Calu3 (cell line): ENCODE measurements at regions not wholly inside any gene's neighbourhood (a gene's known extent, or its start where the extent isn't known, plus 50 kb on each side); places are given as distances from the start of the nearest gene placed in this dataset.

Source experiments
- BruUV-seq: library from RNA; stranded (reverse); fragments of 400-500 nt; replicated peaks from 2 replicates; lab custom pipeline; 2021; lab: Mats Ljungman, UMichigan
- CTCF ChIA-PET: fragments of 300-600 bp; sonication (Branson Sonifier 250); formaldehyde crosslinking; loops from one replicate; lab custom pipeline; 2022; ENCODE audit warnings: antibody characterized with exemption; lab: Charles Lee
- DNase-seq: peaks from one replicate; pipeline ENCODE4 v3.0.0; 2022
- H3K27ac Mint-ChIP-seq: one replicate; pipeline ENCODE4 v1.8.0; 2022; ENCODE audit warnings: mixed read lengths; ENCODE audit not compliant: unreplicated experiment
- H3K27me3 Mint-ChIP-seq: one replicate; pipeline ENCODE4 v1.8.0; 2022; ENCODE audit warnings: mixed read lengths; ENCODE audit not compliant: unreplicated experiment
- H3K36me3 Mint-ChIP-seq: one replicate; pipeline ENCODE4 v1.8.0; 2022; ENCODE audit warnings: mild to moderate bottlenecking, moderate library complexity, mixed read lengths; ENCODE audit not compliant: insufficient read depth, unreplicated experiment
- H3K4me1 Mint-ChIP-seq: one replicate; pipeline ENCODE4 v1.8.0; 2022; ENCODE audit warnings: mild to moderate bottlenecking, low read depth, mixed read lengths; ENCODE audit not compliant: unreplicated experiment
- H3K4me3 Mint-ChIP-seq: one replicate; pipeline ENCODE4 v1.8.0; 2022; ENCODE audit warnings: mild to moderate bottlenecking, low read depth, moderate library complexity, mixed read lengths; ENCODE audit not compliant: unreplicated experiment
- H3K9me3 Mint-ChIP-seq: one replicate; pipeline ENCODE4 v1.8.0; 2022; ENCODE audit warnings: low read depth, mixed read lengths; ENCODE audit not compliant: unreplicated experiment
- intact Hi-C: fragments of 100-400 bp; cut with micrococcal nuclease; formaldehyde crosslinking; loops from one replicate; pipeline ENCODE4 v1.10.0; 2022; ENCODE audit not compliant: unreplicated experiment
- TF ChIP-seq, protein P1 (sequence below): fragments of 200-600 bp; IDR thresholded peaks from one replicate; pipeline ENCODE4 v1.8.0; 2022; ENCODE audit warnings: antibody characterized with exemption; ENCODE audit not compliant: unreplicated experiment

DNA sequence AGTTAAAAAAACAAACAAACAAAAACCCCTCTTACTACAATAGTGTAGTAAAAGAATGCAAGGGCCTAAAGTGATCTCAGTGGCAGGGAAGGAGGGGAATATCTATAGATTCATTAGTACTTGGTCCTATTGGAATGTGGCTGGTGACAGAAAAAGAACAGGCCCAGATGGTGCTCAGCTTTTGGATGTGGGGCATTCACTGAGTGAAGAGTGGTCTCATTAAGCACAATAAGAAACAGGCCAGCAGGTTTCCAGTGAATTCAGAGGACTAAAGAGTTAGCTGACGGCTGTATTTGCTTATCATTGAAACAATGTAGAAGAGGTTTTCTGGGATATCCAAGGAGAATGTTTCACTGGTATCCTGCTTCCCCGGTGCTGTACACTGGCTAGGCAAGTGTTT is 243.8 kb upstream of the HHIP start:
- no peaks in the 10 kb centered on the region for H3K36me3 Mint-ChIP-seq
- no peaks in the 10 kb centered on the region for H3K27me3 Mint-ChIP-seq
- no peak overlapping the region for H3K27ac Mint-ChIP-seq
- no peaks in the 10 kb centered on the region for H3K9me3 Mint-ChIP-seq
- no peaks in the 10 kb centered on the region for H3K4me1 Mint-ChIP-seq
- no peak for DNase-seq
- no TSS peak for BruUV-seq
- TF ChIP-seq, protein P1, sequence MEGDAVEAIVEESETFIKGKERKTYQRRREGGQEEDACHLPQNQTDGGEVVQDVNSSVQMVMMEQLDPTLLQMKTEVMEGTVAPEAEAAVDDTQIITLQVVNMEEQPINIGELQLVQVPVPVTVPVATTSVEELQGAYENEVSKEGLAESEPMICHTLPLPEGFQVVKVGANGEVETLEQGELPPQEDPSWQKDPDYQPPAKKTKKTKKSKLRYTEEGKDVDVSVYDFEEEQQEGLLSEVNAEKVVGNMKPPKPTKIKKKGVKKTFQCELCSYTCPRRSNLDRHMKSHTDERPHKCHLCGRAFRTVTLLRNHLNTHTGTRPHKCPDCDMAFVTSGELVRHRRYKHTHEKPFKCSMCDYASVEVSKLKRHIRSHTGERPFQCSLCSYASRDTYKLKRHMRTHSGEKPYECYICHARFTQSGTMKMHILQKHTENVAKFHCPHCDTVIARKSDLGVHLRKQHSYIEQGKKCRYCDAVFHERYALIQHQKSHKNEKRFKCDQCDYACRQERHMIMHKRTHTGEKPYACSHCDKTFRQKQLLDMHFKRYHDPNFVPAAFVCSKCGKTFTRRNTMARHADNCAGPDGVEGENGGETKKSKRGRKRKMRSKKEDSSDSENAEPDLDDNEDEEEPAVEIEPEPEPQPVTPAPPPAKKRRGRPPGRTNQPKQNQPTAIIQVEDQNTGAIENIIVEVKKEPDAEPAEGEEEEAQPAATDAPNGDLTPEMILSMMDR: no peak
- CTCF ChIA-PET: no interaction called here
- no peak overlapping the region for H3K4me3 Mint-ChIP-seq
- intact Hi-C loops: no loop called here

DNA sequence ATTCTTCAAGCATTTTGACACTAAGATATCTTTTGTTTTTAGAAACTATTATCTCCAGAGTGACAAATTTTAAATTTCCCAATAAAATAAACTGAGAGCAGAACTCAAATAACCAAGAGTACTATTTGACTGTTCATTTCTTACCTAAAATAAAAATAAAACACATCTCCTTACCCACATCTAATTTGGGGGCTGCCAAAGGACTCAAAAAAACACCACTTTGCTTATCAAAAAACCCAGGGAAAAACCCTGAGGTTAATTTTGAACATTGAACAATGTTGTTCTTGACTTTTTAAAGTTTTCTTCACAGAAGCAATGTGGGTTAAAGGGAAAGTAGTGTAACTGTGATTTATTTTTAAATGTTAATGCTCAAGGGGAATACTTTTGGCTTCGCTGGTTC is 243.0 kb upstream of the HHIP start:
- no peaks in the 10 kb centered on the region for H3K9me3 Mint-ChIP-seq
- BruUV-seq: no TSS peak

DNA sequence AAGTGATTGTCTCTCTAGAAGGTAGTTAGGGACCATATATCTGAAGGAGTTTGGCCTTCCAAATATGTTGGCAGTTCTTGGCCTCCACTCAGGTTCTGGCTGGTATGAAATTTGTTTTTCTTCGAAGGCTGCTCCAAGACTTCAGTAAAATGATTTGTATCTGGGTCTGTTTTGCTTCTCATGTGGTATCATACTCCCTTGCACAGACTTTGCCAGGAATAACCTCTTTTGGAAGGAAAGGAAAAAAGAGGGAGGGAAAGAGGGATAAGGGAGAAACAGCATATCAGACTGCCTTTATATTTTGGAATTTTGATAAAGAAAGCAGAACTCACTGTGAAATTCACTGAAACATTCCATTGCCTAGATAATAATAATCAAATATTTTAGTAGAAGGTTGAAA is 242.1 kb upstream of the HHIP start:
- H3K4me3 Mint-ChIP-seq: no peak overlapping the region
- CTCF ChIA-PET: no interaction called here

More for the DNA sequence above, 243.0 kb upstream of the HHIP start:
- TF ChIP-seq, protein P1: no peak
- Mint-ChIP-seq H3K27me3 (no peaks in the 10 kb centered on the region), H3K4me3 (no peak overlapping the region), H3K27ac (no peak overlapping the region), H3K36me3 (no peaks in the 10 kb centered on the region), H3K4me1 (no peaks in the 10 kb centered on the region)
- intact Hi-C loops: no loop called here
- CTCF ChIA-PET: no interaction called here
- DNase-seq: no peak

DNA sequence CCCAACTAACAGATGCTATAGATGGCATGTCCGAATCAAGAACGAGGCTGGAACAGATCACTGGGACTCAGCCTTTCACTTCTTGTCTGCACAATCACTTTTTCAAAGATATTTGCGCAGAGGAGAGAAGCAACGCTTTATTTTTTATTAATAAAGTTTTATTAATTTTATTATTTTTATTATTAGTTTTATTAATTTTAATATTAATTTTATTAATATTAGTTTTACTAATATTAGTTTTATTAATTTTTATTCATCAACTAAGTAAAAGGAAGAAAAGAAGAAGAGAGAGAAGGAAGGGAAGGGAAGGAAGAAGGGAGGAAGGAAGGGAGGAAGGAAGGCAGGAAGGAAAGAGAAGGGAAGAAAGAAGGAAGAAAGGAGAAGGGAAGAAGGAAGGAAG is 236.4 kb upstream of the HHIP start:
- BruUV-seq: no TSS peak
- Mint-ChIP-seq H3K27me3 (no peaks in the 10 kb centered on the region), H3K9me3 (no peaks in the 10 kb centered on the region), H3K27ac (no peak overlapping the region), H3K4me3 (no peak overlapping the region), H3K4me1 (no peaks in the 10 kb centered on the region), H3K36me3 (no peaks in the 10 kb centered on the region)
- CTCF ChIA-PET: no interaction called here
- DNase-seq: no peak
- intact Hi-C loops: no loop called here
- TF ChIP-seq, protein P1: no peak

More for the DNA sequence above, 242.1 kb upstream of the HHIP start:
- no peak for DNase-seq
- Mint-ChIP-seq H3K36me3 (no peaks in the 10 kb centered on the region), H3K9me3 (no peaks in the 10 kb centered on the region), H3K27ac (no peak overlapping the region), H3K27me3 (no peaks in the 10 kb centered on the region), H3K4me1 (no peaks in the 10 kb centered on the region)
- intact Hi-C loops: no loop called here
- no TSS peak for BruUV-seq
- TF ChIP-seq, protein P1: no peak
